Testis (tissue), 2 donors: ENCODE measurements at regions not wholly inside any gene's neighbourhood (a gene's known extent, or its start where the extent isn't known, plus 50 kb on each side); places are given as distances from the start of the nearest gene placed in this dataset.

Source experiments
- POLR2A ChIP-seq: fragments of 450-650 bp; IDR thresholded peaks from one replicate; pipeline ENCODE4 v1.6.1; 2017; ENCODE audit warnings: antibody characterized with exemption, mild to moderate bottlenecking, moderate library complexity
- TF ChIP-seq, protein P1 (sequence below), 3 experiments: fragments of 450-650 bp in 2 of 3; fragments of 200-600 bp in 1 of 3; sonication (generic) in 1 of 3; IDR thresholded peaks; one replicate each; pipeline ENCODE4 v1.5.1; 2016 to 2019; ENCODE audit warnings: antibody characterized with exemption in 3 of 3, mild to moderate bottlenecking in 2 of 3, moderate library complexity in 1 of 3

DNA sequence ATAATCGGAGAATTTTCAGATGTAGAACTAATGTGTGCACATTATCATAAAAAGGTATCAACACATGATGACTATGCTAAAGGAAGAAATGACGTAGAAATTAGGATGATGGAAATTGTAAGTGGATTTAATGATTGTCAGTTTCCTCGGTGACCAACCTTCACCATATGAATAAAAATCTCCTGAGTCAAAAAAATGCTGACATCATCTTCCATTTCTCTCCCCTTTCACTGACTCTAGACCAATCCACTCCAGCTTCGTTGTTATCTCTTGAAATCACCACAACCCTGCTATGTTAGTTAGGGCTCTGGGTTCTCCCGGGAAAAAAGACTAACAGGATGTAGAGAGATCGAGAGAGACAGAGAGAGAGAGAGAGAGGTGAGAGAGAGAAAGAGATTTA is 204.8 kb upstream of the KYNU start:
- TF ChIP-seq, protein P1, sequence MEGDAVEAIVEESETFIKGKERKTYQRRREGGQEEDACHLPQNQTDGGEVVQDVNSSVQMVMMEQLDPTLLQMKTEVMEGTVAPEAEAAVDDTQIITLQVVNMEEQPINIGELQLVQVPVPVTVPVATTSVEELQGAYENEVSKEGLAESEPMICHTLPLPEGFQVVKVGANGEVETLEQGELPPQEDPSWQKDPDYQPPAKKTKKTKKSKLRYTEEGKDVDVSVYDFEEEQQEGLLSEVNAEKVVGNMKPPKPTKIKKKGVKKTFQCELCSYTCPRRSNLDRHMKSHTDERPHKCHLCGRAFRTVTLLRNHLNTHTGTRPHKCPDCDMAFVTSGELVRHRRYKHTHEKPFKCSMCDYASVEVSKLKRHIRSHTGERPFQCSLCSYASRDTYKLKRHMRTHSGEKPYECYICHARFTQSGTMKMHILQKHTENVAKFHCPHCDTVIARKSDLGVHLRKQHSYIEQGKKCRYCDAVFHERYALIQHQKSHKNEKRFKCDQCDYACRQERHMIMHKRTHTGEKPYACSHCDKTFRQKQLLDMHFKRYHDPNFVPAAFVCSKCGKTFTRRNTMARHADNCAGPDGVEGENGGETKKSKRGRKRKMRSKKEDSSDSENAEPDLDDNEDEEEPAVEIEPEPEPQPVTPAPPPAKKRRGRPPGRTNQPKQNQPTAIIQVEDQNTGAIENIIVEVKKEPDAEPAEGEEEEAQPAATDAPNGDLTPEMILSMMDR (IDR thresholded peaks at IDR 0.05): no peak
- TF ChIP-seq POLR2A: no peak
